ENCODE measurements at regions not wholly inside any gene's neighbourhood (a gene's known extent, or its start where the extent isn't known, plus 50 kb on each side); places are given as distances from the start of the nearest gene placed in this dataset.

DNA sequence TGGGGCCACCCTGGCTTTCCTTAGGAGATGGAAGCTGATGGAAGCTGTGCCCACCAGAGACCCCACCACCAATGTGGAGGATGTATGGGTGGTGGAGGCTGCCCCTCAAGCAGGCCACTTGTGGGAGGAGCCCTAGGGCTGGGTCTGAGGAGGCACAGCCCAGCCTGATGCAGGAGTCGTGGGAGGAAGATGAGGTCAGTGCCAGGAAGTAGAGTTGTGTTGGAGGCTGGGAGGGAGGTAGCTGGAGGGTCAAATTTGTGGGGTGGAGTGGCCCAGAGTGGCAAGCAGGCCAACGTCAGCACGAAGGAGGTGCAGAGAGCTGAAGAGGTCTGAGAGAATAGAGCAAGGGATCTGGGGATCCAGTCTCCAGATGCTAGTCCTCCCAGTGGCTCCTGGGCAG is 119.0 kb upstream of the USP24 start:
- TF ChIP-seq, protein P1, sequence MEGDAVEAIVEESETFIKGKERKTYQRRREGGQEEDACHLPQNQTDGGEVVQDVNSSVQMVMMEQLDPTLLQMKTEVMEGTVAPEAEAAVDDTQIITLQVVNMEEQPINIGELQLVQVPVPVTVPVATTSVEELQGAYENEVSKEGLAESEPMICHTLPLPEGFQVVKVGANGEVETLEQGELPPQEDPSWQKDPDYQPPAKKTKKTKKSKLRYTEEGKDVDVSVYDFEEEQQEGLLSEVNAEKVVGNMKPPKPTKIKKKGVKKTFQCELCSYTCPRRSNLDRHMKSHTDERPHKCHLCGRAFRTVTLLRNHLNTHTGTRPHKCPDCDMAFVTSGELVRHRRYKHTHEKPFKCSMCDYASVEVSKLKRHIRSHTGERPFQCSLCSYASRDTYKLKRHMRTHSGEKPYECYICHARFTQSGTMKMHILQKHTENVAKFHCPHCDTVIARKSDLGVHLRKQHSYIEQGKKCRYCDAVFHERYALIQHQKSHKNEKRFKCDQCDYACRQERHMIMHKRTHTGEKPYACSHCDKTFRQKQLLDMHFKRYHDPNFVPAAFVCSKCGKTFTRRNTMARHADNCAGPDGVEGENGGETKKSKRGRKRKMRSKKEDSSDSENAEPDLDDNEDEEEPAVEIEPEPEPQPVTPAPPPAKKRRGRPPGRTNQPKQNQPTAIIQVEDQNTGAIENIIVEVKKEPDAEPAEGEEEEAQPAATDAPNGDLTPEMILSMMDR (IDR thresholded peaks at IDR 0.05; ENCODE audit: low read depth, low read length): no peak
- Histone ChIP-seq H3K9me3 (ENCODE audit: control insufficient read depth, insufficient read depth, low read length) (no peaks in the 10 kb centered on the region), H3K27me3 (ENCODE audit: control insufficient read depth, insufficient read depth, low read length) (no peaks in the 10 kb centered on the region), H3K4me3 (ENCODE audit: low read depth, low read length) (no peak overlapping the region), H3K27ac (ENCODE audit: low read depth, low read length) (no peak overlapping the region)
- ChIA-PET CTCF (no interaction called here), POLR2A (no interaction called here)
- DNase-seq (ENCODE audit: low read depth, low spot score): no peak

DNA sequence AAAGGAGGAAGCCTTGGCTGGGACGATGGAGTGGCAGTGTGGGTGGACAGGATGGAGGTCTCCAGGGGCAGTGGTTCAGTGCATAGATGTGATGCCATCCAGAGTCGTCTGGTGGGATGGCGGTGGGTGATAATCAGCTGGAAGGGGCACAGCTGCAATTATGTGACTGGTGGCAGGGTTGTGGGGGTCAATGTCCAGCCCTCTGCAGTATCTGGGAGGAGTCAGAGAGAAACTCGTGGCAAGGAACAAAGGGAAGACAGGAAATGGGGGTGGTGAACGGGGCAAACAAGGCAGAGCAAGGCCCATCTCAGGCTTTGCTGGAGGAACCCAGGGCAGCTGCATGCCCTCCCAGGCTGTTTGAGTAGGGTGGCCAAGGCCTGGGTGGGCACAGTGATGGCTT is 118.3 kb upstream of the USP24 start:
- CTCF ChIA-PET: no interaction called here
- no peak for DNase-seq (ENCODE audit: low read depth, low spot score)

DNA sequence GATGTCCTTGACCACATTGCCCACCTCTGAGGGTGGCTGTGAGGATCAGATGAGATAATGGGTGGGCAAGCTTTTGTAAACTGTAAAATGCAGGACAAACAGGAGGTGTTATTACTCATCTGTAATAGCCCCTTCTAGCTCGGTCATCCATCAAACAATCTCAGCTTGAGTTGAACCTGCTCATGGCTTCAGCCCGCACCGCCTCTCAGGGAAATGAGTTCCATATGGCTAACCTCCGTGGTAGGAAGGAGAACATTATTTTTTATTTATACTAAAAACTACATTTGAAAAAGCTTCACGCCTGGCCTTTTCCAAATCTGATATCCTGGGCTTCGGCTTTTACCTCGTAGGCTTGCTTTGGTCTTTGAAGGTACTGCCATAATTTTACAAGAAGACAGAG is 116.2 kb upstream of the USP24 start:
- no peak for DNase-seq (ENCODE audit: low read depth, low spot score)
- H3K4me3 ChIP-seq (ENCODE audit: low read depth, low read length): no peak overlapping the region
- no peak overlapping the region for H3K27ac ChIP-seq (ENCODE audit: low read depth, low read length)
- TF ChIP-seq, protein P1 (IDR thresholded peaks at IDR 0.05; ENCODE audit: low read depth, low read length): no peak
- ChIA-PET CTCF (interaction anchor here (1.4 kb wide), 1 partner anchor 53 kb away, joined by 3 read pairs; no protein-coding TSS in a partner anchor), POLR2A (no interaction called here)
- no peaks in the 10 kb centered on the region for H3K27me3 ChIP-seq (ENCODE audit: control insufficient read depth, insufficient read depth, low read length)
- H3K9me3 ChIP-seq (ENCODE audit: control insufficient read depth, insufficient read depth, low read length): no peaks in the 10 kb centered on the region

More for the DNA sequence above, 118.3 kb upstream of the USP24 start:
- Histone ChIP-seq H3K27me3 (ENCODE audit: control insufficient read depth, insufficient read depth, low read length) (no peaks in the 10 kb centered on the region), H3K27ac (ENCODE audit: low read depth, low read length) (no peak overlapping the region), H3K4me3 (ENCODE audit: low read depth, low read length) (no peak overlapping the region), H3K9me3 (ENCODE audit: control insufficient read depth, insufficient read depth, low read length) (no peaks in the 10 kb centered on the region)
- POLR2A ChIA-PET: no interaction called here
- TF ChIP-seq, protein P1 (IDR thresholded peaks at IDR 0.05; ENCODE audit: low read depth, low read length): no peak

DNA sequence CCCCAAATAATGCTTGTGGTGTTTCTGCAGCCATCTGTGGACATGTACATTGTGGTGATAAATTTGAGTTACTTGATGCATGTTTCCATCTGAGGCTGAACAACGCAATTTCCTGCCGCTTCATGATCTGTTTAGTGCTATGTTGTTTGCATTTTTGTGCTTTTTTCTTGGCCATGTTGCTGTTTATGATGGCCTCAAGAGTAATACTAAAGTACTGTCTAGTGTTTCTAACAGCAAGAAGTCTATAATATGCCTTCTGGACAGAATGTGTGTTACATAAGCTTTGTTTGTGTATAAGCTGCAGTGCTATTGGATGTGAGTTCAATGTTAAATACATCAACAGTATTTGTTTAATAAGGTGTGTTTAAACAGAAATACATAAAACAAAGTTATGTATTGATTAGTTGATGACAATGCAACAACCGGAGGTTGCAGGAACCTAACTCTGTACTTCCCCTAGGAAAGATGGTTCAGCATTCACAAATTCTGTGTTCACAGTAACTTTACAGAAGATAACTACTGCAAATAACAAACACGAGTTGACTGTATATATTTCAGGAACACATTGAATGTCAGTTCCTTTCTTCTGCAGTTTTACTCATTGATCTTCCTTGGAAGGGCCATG is 114.8 kb upstream of the USP24 start:
- Histone ChIP-seq H3K4me3 (ENCODE audit: low read depth, low read length) (no peak overlapping the region), H3K9me3 (ENCODE audit: control insufficient read depth, insufficient read depth, low read length) (no peaks in the 10 kb centered on the region), H3K27me3 (ENCODE audit: control insufficient read depth, insufficient read depth, low read length) (no peaks in the 10 kb centered on the region), H3K27ac (ENCODE audit: low read depth, low read length) (no peak overlapping the region)
- CTCF ChIA-PET: interaction anchor here (1.0 kb wide), 1 partner anchor 8 kb away, joined by 5 read pairs; no protein-coding TSS in a partner anchor
- POLR2A ChIA-PET: no interaction called here
- TF ChIP-seq, protein P1 (IDR thresholded peaks at IDR 0.05; ENCODE audit: low read depth, low read length): no peak
- DNase-seq (ENCODE audit: low read depth, low spot score): no peak

DNA sequence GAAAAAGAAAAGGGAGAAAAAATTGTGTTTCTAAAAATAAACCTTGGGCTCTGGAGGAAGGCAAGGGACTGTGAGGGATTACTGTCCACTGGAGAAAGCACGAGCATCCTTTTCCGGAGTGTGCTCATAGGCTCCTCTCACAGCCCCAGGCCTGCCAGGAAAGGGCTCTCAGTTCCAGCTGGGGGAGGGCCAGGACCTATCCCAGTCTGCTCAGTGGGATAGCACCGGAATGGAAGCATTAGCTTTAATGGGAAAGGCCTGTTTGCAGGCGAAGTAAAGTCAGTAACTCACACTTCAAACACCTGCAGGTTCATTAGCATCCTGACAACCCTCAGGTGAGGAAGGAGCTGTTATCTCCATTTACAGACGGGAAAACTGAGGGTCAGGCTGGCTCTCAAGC is 113.9 kb upstream of the USP24 start:
- Histone ChIP-seq H3K27me3 (ENCODE audit: control insufficient read depth, insufficient read depth, low read length) (no peaks in the 10 kb centered on the region), H3K27ac (ENCODE audit: low read depth, low read length) (no peak overlapping the region), H3K9me3 (ENCODE audit: control insufficient read depth, insufficient read depth, low read length) (no peaks in the 10 kb centered on the region), H3K4me3 (ENCODE audit: low read depth, low read length) (no peak overlapping the region)
- POLR2A ChIA-PET: no interaction called here
- CTCF ChIA-PET: interaction anchor here (0.5 to 1.0 kb wide), 3 partner anchors 8 to 329 kb away, joined by 3 to 5 read pairs (median 3); no protein-coding TSS in a partner anchor
- no peak for DNase-seq (ENCODE audit: low read depth, low spot score)
- TF ChIP-seq, protein P1 (IDR thresholded peaks at IDR 0.05; ENCODE audit: low read depth, low read length): no peak
